Smooth muscle cell (in vitro differentiated cells): ENCODE measurements at regions not wholly inside any gene's neighbourhood (a gene's known extent, or its start where the extent isn't known, plus 50 kb on each side); places are given as distances from the start of the nearest gene placed in this dataset.

Source experiments
- DNase-seq: peaks from one replicate; lab custom pipeline; 2025; ENCODE audit not compliant: unreplicated experiment; lab: John Stamatoyannopoulos, UW
- H2AFZ ChIP-seq: fragments of 200-600 bp; sonication (generic); 2 replicates; pipeline ENCODE4 v1.6.0; 2016; ENCODE audit warnings: antibody characterized with exemption, low read depth, mild to moderate bottlenecking
- H3F3A ChIP-seq: fragments of 200-600 bp; sonication (generic); 2 replicates; pipeline ENCODE4 v1.6.0; 2017; ENCODE audit warnings: antibody characterized with exemption, low read depth
- H3K27ac ChIP-seq: fragments of 200-600 bp; sonication (generic); 2 replicates; pipeline ENCODE4 v1.5.1; 2016; ENCODE audit warnings: low read depth, mild to moderate bottlenecking
- H3K27me3 ChIP-seq: fragments of 200-600 bp; sonication (generic); 2 replicates; pipeline ENCODE4 v1.6.1; 2016; ENCODE audit warnings: low read depth, mild to moderate bottlenecking
- H3K36me3 ChIP-seq: fragments of 200-600 bp; sonication (generic); 2 replicates; pipeline ENCODE4 v1.5.1; 2016; ENCODE audit warnings: low read depth
- H3K4me1 ChIP-seq: fragments of 200-600 bp; sonication (generic); 2 replicates; pipeline ENCODE4 v1.5.1; 2016; ENCODE audit warnings: low read depth
- H3K4me2 ChIP-seq: fragments of 200-600 bp; sonication (generic); 2 replicates; pipeline ENCODE4 v1.6.0; 2016; ENCODE audit warnings: mild to moderate bottlenecking
- H3K4me3 ChIP-seq: fragments of 200-600 bp; sonication (generic); 2 replicates; pipeline ENCODE4 v1.5.1; 2016; ENCODE audit warnings: mild to moderate bottlenecking
- H3K79me2 ChIP-seq: fragments of 200-600 bp; sonication (generic); 2 replicates; pipeline ENCODE4 v1.6.0; 2016; ENCODE audit warnings: low read depth, mild to moderate bottlenecking
- H3K9ac ChIP-seq: fragments of 200-600 bp; sonication (generic); 2 replicates; pipeline ENCODE4 v1.6.0; 2016; ENCODE audit warnings: low read depth
- H3K9me3 ChIP-seq: fragments of 200-600 bp; sonication (generic); replicated peaks from 2 replicates; pipeline ENCODE4 v1.5.1; 2016; ENCODE audit warnings: low read depth
- H4K20me1 ChIP-seq: fragments of 200-600 bp; sonication (generic); 2 replicates; pipeline ENCODE4 v1.6.0; 2016; ENCODE audit warnings: low read depth
- CTCF ChIP-seq: fragments of 200-600 bp; sonication (generic); IDR thresholded peaks from 2 replicates; pipeline ENCODE4 v1.5.1; 2017; ENCODE audit warnings: borderline replicate concordance, mild to moderate bottlenecking, antibody characterized with exemption; ENCODE audit not compliant: insufficient read depth, poor library complexity, severe bottlenecking
- WGBS: methylation state at CpG from one replicate; pipeline ENCODE4 v1.1.7; 2016; ENCODE audit warnings: low lambda C conversion rate; 5-methylcytosine and 5-hydroxymethylcytosine counted together

- H3K79me2 ChIP-seq: no peaks in the 10 kb centered on the region
- no peaks in the 10 kb centered on the region for H3K27me3 ChIP-seq
- 91% methylated on average over 2 of the region's 2 CpGs for WGBS
Measured at GRCh38 chr4:33566649-33567048, 2677.7 kb downstream of the ARAP2 start.

GRCh38 chr4:33577791-33578190 lies 2666.5 kb downstream of the ARAP2 start:
- H3K9me3 ChIP-seq: no peaks in the 10 kb centered on the region
- no peak for TF ChIP-seq CTCF
- no peaks in the 10 kb centered on the region for H3F3A ChIP-seq
- H3K4me2 ChIP-seq: no peak overlapping the region
- no peak overlapping the region for H3K27ac ChIP-seq
- H4K20me1 ChIP-seq: no peaks in the 10 kb centered on the region
- H3K36me3 ChIP-seq: no peaks in the 10 kb centered on the region
- H3K4me1 ChIP-seq: no peaks in the 10 kb centered on the region
- no peak overlapping the region for H2AFZ ChIP-seq
- 93% methylated on average over 6 of the region's 6 CpGs for WGBS
- no peak overlapping the region for H3K4me3 ChIP-seq
- no peaks in the 10 kb centered on the region for H3K79me2 ChIP-seq
- no peak overlapping the region for H3K9ac ChIP-seq
- H3K27me3 ChIP-seq: no peaks in the 10 kb centered on the region
- no peak for DNase-seq

More at GRCh38 chr4:33566649-33567048, 2677.7 kb downstream of the ARAP2 start:
- DNase-seq: no peak
- Histone ChIP-seq H3K27ac (no peak overlapping the region), H4K20me1 (no peaks in the 10 kb centered on the region), H3K36me3 (no peaks in the 10 kb centered on the region), H3K4me1 (no peaks in the 10 kb centered on the region), H2AFZ (no peak overlapping the region), H3K9me3 (no peaks in the 10 kb centered on the region), H3K4me3 (no peak overlapping the region), H3F3A (no peaks in the 10 kb centered on the region), H3K9ac (no peak overlapping the region), H3K4me2 (no peak overlapping the region)
- no peak for TF ChIP-seq CTCF

GRCh38 chr4:33579951-33580350 lies 2664.4 kb downstream of the ARAP2 start:
- no peaks in the 10 kb centered on the region for H3K27me3 ChIP-seq
- H3K4me1 ChIP-seq: no peaks in the 10 kb centered on the region
- H3K27ac ChIP-seq: no peak overlapping the region
- no peaks in the 10 kb centered on the region for H3K79me2 ChIP-seq
- H3K4me2 ChIP-seq: no peak overlapping the region
- no peaks in the 10 kb centered on the region for H3K36me3 ChIP-seq
- WGBS: 86% methylated on average over 3 of the region's 3 CpGs
- H3K4me3 ChIP-seq: no peak overlapping the region
- H3F3A ChIP-seq: no peaks in the 10 kb centered on the region
- H3K9me3 ChIP-seq: no peaks in the 10 kb centered on the region
- H2AFZ ChIP-seq: no peak overlapping the region
- H4K20me1 ChIP-seq: no peaks in the 10 kb centered on the region
- no peak for TF ChIP-seq CTCF
- no peak for DNase-seq
- H3K9ac ChIP-seq: no peak overlapping the region

GRCh38 chr4:33592701-33593100 lies 2651.6 kb downstream of the ARAP2 start:
- H3K79me2 ChIP-seq: no peaks in the 10 kb centered on the region
- H2AFZ ChIP-seq: no peak overlapping the region
- no peak for TF ChIP-seq CTCF
- no peaks in the 10 kb centered on the region for H3K27me3 ChIP-seq
- no peaks in the 10 kb centered on the region for H4K20me1 ChIP-seq
- no peak overlapping the region for H3K4me2 ChIP-seq
- H3F3A ChIP-seq: no peaks in the 10 kb centered on the region
- WGBS: 90% methylated on average over 2 of the region's 2 CpGs
- H3K27ac ChIP-seq: no peak overlapping the region
- no peak overlapping the region for H3K4me3 ChIP-seq
- peaks cover 24% of the 10 kb centered on the region for H3K9me3 ChIP-seq
- H3K36me3 ChIP-seq: no peaks in the 10 kb centered on the region
- no peak for DNase-seq
- H3K4me1 ChIP-seq: no peaks in the 10 kb centered on the region
- H3K9ac ChIP-seq: no peak overlapping the region
